HCT116 (cell line): ENCODE measurements at regions not wholly inside any gene's neighbourhood (a gene's known extent, or its start where the extent isn't known, plus 50 kb on each side); places are given as distances from the start of the nearest gene placed in this dataset.

ENCODE experiments used
- ATAC-seq: fragments of 200-7000 bp; cut with Tn5 transposase; 2 replicates; pipeline ENCODE4 v1.9.1; 2020; ENCODE audit warnings: mild to moderate bottlenecking, moderate library complexity
- BruUV-seq: library from RNA; stranded (reverse); fragments of 400-500 nt; replicated peaks from 2 replicates; lab custom pipeline; 2021; lab: Mats Ljungman, UMichigan
- CTCF ChIA-PET: fragments of 300-600 bp; sonication (Branson Sonifier 250); formaldehyde crosslinking; loops from one replicate; lab custom pipeline; 2021; ENCODE audit warnings: antibody characterized with exemption; lab: Charles Lee
- POLR2A ChIA-PET: fragments of 300-600, 350-600 bp; sonication (Branson Sonifier 250); formaldehyde crosslinking; loops from one replicate; lab custom pipeline; 2021; ENCODE audit warnings: antibody characterized with exemption; lab: Charles Lee
- RAD21 ChIA-PET, 2 experiments: fragments of 300-600 bp; sonication (Branson Sonifier 250); formaldehyde crosslinking; loops; one replicate each; lab custom pipeline; 2023; ENCODE audit warnings: low total read pairs in 2 of 2; ENCODE audit not compliant: uncharacterized antibody in 2 of 2, unreplicated experiment in 2 of 2, low non-redundant PET in 1 of 2; lab: Charles Lee
- DNase-seq: peaks from one replicate; pipeline ENCODE4 v3.0.0-alpha.2; 2010; ENCODE audit warnings: low read depth, low spot score
- H2AFZ ChIP-seq: fragments of 200-600 bp; shearing (Covaris generic), sonication (generic); 2 replicates; pipeline ENCODE4 v1.6.1; 2017; ENCODE audit warnings: low read depth, mixed run types, mixed read lengths, antibody characterized with exemption, low read length; ENCODE audit not compliant: poor library complexity, severe bottlenecking
- H3K27ac ChIP-seq: 2 replicates; pipeline ENCODE4 v1.5.1; 2012; ENCODE audit warnings: low read depth, low read length
- H3K27me3 ChIP-seq: fragments of 200-600 bp; sonication (generic); 2 replicates; pipeline ENCODE4 v1.6.1; 2016; ENCODE audit warnings: mixed run types, low read length, mixed read lengths; ENCODE audit not compliant: insufficient read depth
- H3K36me3 ChIP-seq, 2 experiments: fragments of 200-500 bp in 1 of 2; fragments of 200-600 bp in 1 of 2; sonication (Bioruptor generic) in 1 of 2; sonication (generic) in 1 of 2; 2 replicates each; pipeline versions ENCODE4 v1.5.1 to v1.6.1; 2014 to 2016; ENCODE audit warnings: low read length in 2 of 2, inconsistent platforms in 1 of 2, mixed read lengths in 1 of 2, mixed run types in 1 of 2; ENCODE audit not compliant: insufficient read depth in 2 of 2, control insufficient read depth in 1 of 2
- H3K4me1 ChIP-seq, 2 experiments: fragments of 200-600 bp in 1 of 2; sonication (generic) in 1 of 2; 2 replicates each; pipeline versions ENCODE4 v1.5.1 to v1.6.1; 2012 to 2017; ENCODE audit warnings: low read length in 2 of 2, inconsistent platforms in 1 of 2, mild to moderate bottlenecking in 1 of 2, mixed read lengths in 1 of 2, mixed run types in 1 of 2, moderate library complexity in 1 of 2; ENCODE audit not compliant: insufficient read depth in 2 of 2, control insufficient read depth in 1 of 2
- H3K4me2 ChIP-seq: fragments of 200-600 bp; sonication (generic); 2 replicates; pipeline ENCODE4 v1.6.1; 2017; ENCODE audit warnings: mixed run types, low read length, mixed read lengths
- H3K4me3 ChIP-seq, 2 experiments: fragments of 200-600 bp in 1 of 2; sonication (generic) in 1 of 2; replicated peaks in 1 of 2; 2 replicates each; pipeline ENCODE4 v1.5.1; 2011 to 2016; ENCODE audit warnings: low read length in 2 of 2, control low read depth in 1 of 2, low read depth in 1 of 2, mild to moderate bottlenecking in 1 of 2, mixed read lengths in 1 of 2, mixed run types in 1 of 2
- H3K79me2 ChIP-seq: fragments of 200-600 bp; sonication (generic); 2 replicates; pipeline ENCODE4 v1.6.1; 2017; ENCODE audit warnings: mild to moderate bottlenecking, mixed run types, low read length, moderate library complexity, mixed read lengths; ENCODE audit not compliant: insufficient read depth
- H3K9ac ChIP-seq: fragments of 200-600 bp; sonication (generic); 2 replicates; pipeline ENCODE4 v1.6.1; 2016; ENCODE audit warnings: low read length, mixed read lengths
- H3K9me2 ChIP-seq: fragments of 200-600 bp; sonication (generic), shearing (Covaris generic); 2 replicates; pipeline ENCODE4 v1.6.1; 2017; ENCODE audit warnings: mixed run types, mild to moderate bottlenecking, moderate library complexity; ENCODE audit not compliant: insufficient read depth
- H3K9me3 ChIP-seq, 2 experiments: fragments of 200-500 bp in 1 of 2; fragments of 200-600 bp in 1 of 2; sonication (Bioruptor generic) in 1 of 2; sonication (generic) in 1 of 2; 2 replicates each; pipeline ENCODE4 v1.6.1; 2014 to 2017; ENCODE audit warnings: low read length in 2 of 2, mixed read lengths in 2 of 2, inconsistent platforms in 1 of 2, low read depth in 1 of 2, mild to moderate bottlenecking in 1 of 2, mixed run types in 1 of 2, moderate library complexity in 1 of 2; ENCODE audit not compliant: control insufficient read depth in 1 of 2, insufficient read depth in 1 of 2
- H4K20me1 ChIP-seq: fragments of 200-600 bp; sonication (generic), shearing (Covaris generic); 2 replicates; pipeline ENCODE4 v1.6.1; 2017; ENCODE audit warnings: mixed run types, mild to moderate bottlenecking, moderate library complexity; ENCODE audit not compliant: insufficient read depth
- ATF3 ChIP-seq: IDR thresholded peaks from 2 replicates; pipeline ENCODE4 v1.6.1; 2012
- CBX3 ChIP-seq: IDR thresholded peaks from 2 replicates; pipeline ENCODE4 v1.6.1; 2012; ENCODE audit warnings: low read depth
- CEBPB ChIP-seq: IDR thresholded peaks from 2 replicates; pipeline ENCODE4 v1.6.1; 2012; ENCODE audit warnings: low read depth
- ELF1 ChIP-seq: IDR thresholded peaks from 2 replicates; pipeline ENCODE4 v1.6.1; 2012; ENCODE audit warnings: low read depth, borderline replicate concordance
- FOSL1 ChIP-seq: IDR thresholded peaks from 2 replicates; pipeline ENCODE4 v1.6.1; 2012; ENCODE audit warnings: low read depth
- MAX ChIP-seq: IDR thresholded peaks from 2 replicates; pipeline ENCODE4 v1.6.1; 2012
- SIN3A ChIP-seq: IDR thresholded peaks from 2 replicates; pipeline ENCODE4 v1.6.1; 2012; ENCODE audit warnings: low read depth
- ZBTB33 ChIP-seq: IDR thresholded peaks from 2 replicates; pipeline ENCODE4 v1.6.1; 2011; ENCODE audit warnings: mild to moderate bottlenecking, low read length, moderate library complexity; ENCODE audit not compliant: insufficient replicate concordance; ENCODE audit errors: extremely low read depth
- ZFX ChIP-seq: fragments of 450-650 bp; IDR thresholded peaks from 2 replicates; pipeline ENCODE4 v1.6.1; 2017
- ZNF274 ChIP-seq: fragments of 200-500 bp; sonication (Bioruptor generic); IDR thresholded peaks from 2 replicates; pipeline ENCODE4 v1.6.1; 2014; ENCODE audit warnings: mild to moderate bottlenecking, low read depth, low read length, inconsistent platforms
- intact Hi-C: fragments of 100-400 bp; cut with micrococcal nuclease; formaldehyde crosslinking; loops from 2 replicates; pipeline ENCODE4 v1.10.0; 2022

DNA sequence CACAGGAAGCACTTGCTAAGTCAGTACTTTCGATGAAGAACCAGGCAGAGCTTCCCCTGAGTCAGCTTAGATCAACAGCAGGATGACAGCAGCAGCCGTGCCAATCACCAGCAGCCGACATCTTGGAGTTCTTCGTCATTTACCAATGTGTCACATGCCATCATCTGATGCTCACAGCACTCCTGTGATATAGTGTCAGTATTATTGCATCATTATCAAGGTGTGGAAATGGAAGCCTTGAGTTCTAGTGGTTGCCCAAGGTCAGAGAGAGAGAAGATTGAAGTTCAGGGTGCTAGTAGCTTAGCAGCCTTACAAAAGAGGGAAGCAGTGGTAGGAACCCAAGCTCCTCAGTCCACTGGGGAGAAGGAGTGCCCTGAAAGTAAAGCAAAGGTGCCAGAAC lies 331.5 kb downstream of the ZNF536 start:
- no peak overlapping the region for H3K4me2 ChIP-seq
- H3K9me3 ChIP-seq: peaks cover 0 to 4% of the 10 kb centered on the region in 2 experiments; a peak in 1 of 4 replicates
- no peak overlapping the region for H3K27ac ChIP-seq
- TF ChIP-seq ATF3: no peak
- TF ChIP-seq CBX3: no peak
- no peak for TF ChIP-seq ZBTB33
- no peak for TF ChIP-seq ELF1
- TF ChIP-seq FOSL1: no peak
- no peak for TF ChIP-seq MAX
- TF ChIP-seq ZFX: no peak
- TF ChIP-seq ZNF274: no peak
- no peak for TF ChIP-seq CEBPB
- no peak for TF ChIP-seq SIN3A
- no peaks in the 10 kb centered on the region for H3K27me3 ChIP-seq
- no peaks in the 10 kb centered on the region for H4K20me1 ChIP-seq
- CTCF ChIA-PET: no interaction called here
- no peak overlapping the region for H3K9ac ChIP-seq
- H3K36me3 ChIP-seq: no peaks in the 10 kb centered on the region
- no peaks in the 10 kb centered on the region for H3K79me2 ChIP-seq
- no peak overlapping the region for H2AFZ ChIP-seq
- POLR2A ChIA-PET: no interaction called here
- BruUV-seq: no TSS peak
- DNase-seq: no peak
- intact Hi-C loops: no loop called here
- RAD21 ChIA-PET: no interaction called here
- H3K9me2 ChIP-seq: no peaks in the 10 kb centered on the region
- H3K4me1 ChIP-seq: no peaks in the 10 kb centered on the region
- no peak for ATAC-seq
- no peak overlapping the region for H3K4me3 ChIP-seq
